HEK293 (cell line): ENCODE measurements at regions not wholly inside any gene's neighbourhood (a gene's known extent, or its start where the extent isn't known, plus 50 kb on each side); places are given as distances from the start of the nearest gene placed in this dataset.

ENCODE experiments used
- OSR2 ChIP-seq: fragments of 450-650 bp; formaldehyde crosslinking; IDR thresholded peaks from 2 replicates; pipeline ENCODE4 v1.5.1; 2016; ENCODE audit warnings: missing biosample characterization, missing genetic modification characterization
- ZBTB7A ChIP-seq: fragments of 450-650 bp; formaldehyde crosslinking; IDR thresholded peaks from 2 replicates; pipeline ENCODE4 v1.5.1; 2016; ENCODE audit warnings: low read depth, missing biosample characterization, missing genetic modification characterization
- ZNF174 ChIP-seq: fragments of 450-650 bp; formaldehyde crosslinking; IDR thresholded peaks from 2 replicates; pipeline ENCODE4 v1.5.0; 2017; ENCODE audit warnings: missing biosample characterization, mild to moderate bottlenecking, missing genetic modification characterization
- ZNF24 ChIP-seq: fragments of 450-650 bp; formaldehyde crosslinking; IDR thresholded peaks from 2 replicates; pipeline ENCODE4 v1.5.1; 2016; ENCODE audit warnings: missing biosample characterization, missing genetic modification characterization
- ZNF830 ChIP-seq: fragments of 450-650 bp; IDR thresholded peaks from 2 replicates; pipeline ENCODE4 v1.5.0; 2018; ENCODE audit warnings: missing biosample characterization, missing genetic modification characterization, low read depth, mild to moderate bottlenecking, moderate library complexity
- TF ChIP-seq, protein P1 (sequence below): fragments of 450-650 bp; formaldehyde crosslinking; IDR thresholded peaks from 2 replicates; pipeline ENCODE4 v1.5.1; 2016; ENCODE audit warnings: missing biosample characterization, missing genetic modification characterization
- TF ChIP-seq, protein P2 (sequence below): fragments of 450-650 bp; formaldehyde crosslinking; IDR thresholded peaks from 2 replicates; pipeline ENCODE4 v1.5.1; 2016; ENCODE audit warnings: missing biosample characterization, missing genetic modification characterization
- TF ChIP-seq, protein P3 (sequence below): fragments of 450-650 bp; formaldehyde crosslinking; IDR thresholded peaks from 2 replicates; pipeline ENCODE4 v1.5.1; 2016; ENCODE audit warnings: missing biosample characterization, missing genetic modification characterization, low read depth
- TF ChIP-seq, protein P4 (sequence below): fragments of 450-650 bp; formaldehyde crosslinking; IDR thresholded peaks from 2 replicates; pipeline ENCODE4 v1.5.1; 2016; ENCODE audit warnings: missing biosample characterization, missing genetic modification characterization

DNA sequence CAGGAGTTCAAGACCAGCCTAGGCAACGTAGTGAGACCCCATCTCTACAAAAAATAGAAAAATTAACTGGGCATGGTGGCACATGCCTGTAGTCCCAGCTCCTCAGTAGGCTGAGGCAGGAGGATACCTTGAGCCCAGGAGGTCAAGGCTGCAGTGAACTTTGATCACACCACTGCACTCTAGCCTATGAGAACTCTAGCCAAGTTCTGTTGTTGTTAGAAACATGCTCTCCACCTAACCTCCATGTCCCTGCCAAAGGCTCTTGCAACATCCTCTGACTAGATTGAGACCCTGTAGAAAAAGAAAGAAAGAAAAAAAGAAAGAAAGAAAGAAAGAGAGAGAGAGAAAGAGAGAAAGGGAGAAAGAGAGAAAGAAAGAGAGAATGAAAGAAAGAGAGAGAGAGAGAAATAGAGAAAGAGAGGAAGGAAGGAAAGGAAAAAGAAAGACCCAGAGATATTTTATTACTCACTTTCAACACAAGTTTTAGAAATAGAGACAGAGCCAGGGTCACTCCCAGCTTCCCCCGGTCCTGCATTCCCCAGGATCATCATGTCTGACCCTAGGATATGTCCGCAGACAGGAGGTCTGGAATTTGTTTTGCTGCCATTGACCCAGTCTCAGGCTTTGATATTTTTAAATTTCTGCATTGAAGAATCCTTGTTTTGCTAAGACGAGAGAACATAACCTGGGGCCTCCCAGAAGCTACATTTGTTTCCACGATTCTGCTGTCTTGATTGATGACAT lies 376.5 kb upstream of the CDH5 start:
- TF ChIP-seq, protein P1, sequence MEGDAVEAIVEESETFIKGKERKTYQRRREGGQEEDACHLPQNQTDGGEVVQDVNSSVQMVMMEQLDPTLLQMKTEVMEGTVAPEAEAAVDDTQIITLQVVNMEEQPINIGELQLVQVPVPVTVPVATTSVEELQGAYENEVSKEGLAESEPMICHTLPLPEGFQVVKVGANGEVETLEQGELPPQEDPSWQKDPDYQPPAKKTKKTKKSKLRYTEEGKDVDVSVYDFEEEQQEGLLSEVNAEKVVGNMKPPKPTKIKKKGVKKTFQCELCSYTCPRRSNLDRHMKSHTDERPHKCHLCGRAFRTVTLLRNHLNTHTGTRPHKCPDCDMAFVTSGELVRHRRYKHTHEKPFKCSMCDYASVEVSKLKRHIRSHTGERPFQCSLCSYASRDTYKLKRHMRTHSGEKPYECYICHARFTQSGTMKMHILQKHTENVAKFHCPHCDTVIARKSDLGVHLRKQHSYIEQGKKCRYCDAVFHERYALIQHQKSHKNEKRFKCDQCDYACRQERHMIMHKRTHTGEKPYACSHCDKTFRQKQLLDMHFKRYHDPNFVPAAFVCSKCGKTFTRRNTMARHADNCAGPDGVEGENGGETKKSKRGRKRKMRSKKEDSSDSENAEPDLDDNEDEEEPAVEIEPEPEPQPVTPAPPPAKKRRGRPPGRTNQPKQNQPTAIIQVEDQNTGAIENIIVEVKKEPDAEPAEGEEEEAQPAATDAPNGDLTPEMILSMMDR (tag by site-specific recombination), result no peak
- TF ChIP-seq, protein P2, sequence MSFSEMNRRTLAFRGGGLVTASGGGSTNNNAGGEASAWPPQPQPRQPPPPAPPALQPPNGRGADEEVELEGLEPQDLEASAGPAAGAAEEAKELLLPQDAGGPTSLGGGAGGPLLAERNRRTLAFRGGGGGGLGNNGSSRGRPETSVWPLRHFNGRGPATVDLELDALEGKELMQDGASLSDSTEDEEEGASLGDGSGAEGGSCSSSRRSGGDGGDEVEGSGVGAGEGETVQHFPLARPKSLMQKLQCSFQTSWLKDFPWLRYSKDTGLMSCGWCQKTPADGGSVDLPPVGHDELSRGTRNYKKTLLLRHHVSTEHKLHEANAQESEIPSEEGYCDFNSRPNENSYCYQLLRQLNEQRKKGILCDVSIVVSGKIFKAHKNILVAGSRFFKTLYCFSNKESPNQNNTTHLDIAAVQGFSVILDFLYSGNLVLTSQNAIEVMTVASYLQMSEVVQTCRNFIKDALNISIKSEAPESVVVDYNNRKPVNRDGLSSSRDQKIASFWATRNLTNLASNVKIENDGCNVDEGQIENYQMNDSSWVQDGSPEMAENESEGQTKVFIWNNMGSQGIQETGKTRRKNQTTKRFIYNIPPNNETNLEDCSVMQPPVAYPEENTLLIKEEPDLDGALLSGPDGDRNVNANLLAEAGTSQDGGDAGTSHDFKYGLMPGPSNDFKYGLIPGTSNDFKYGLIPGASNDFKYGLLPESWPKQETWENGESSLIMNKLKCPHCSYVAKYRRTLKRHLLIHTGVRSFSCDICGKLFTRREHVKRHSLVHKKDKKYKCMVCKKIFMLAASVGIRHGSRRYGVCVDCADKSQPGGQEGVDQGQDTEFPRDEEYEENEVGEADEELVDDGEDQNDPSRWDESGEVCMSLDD (tag by site-specific recombination), result no peak
- TF ChIP-seq, protein P3, sequence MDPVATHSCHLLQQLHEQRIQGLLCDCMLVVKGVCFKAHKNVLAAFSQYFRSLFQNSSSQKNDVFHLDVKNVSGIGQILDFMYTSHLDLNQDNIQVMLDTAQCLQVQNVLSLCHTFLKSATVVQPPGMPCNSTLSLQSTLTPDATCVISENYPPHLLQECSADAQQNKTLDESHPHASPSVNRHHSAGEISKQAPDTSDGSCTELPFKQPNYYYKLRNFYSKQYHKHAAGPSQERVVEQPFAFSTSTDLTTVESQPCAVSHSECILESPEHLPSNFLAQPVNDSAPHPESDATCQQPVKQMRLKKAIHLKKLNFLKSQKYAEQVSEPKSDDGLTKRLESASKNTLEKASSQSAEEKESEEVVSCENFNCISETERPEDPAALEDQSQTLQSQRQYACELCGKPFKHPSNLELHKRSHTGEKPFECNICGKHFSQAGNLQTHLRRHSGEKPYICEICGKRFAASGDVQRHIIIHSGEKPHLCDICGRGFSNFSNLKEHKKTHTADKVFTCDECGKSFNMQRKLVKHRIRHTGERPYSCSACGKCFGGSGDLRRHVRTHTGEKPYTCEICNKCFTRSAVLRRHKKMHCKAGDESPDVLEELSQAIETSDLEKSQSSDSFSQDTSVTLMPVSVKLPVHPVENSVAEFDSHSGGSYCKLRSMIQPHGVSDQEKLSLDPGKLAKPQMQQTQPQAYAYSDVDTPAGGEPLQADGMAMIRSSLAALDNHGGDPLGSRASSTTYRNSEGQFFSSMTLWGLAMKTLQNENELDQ (tag by site-specific recombination), result no peak
- TF ChIP-seq ZNF830 (tag by site-specific recombination) (no peak), ZBTB7A (tag by site-specific recombination) (no peak), ZNF24 (tag by site-specific recombination) (no peak), OSR2 (no peak), ZNF174 (tag by site-specific recombination) (no peak)
- TF ChIP-seq, protein P4, sequence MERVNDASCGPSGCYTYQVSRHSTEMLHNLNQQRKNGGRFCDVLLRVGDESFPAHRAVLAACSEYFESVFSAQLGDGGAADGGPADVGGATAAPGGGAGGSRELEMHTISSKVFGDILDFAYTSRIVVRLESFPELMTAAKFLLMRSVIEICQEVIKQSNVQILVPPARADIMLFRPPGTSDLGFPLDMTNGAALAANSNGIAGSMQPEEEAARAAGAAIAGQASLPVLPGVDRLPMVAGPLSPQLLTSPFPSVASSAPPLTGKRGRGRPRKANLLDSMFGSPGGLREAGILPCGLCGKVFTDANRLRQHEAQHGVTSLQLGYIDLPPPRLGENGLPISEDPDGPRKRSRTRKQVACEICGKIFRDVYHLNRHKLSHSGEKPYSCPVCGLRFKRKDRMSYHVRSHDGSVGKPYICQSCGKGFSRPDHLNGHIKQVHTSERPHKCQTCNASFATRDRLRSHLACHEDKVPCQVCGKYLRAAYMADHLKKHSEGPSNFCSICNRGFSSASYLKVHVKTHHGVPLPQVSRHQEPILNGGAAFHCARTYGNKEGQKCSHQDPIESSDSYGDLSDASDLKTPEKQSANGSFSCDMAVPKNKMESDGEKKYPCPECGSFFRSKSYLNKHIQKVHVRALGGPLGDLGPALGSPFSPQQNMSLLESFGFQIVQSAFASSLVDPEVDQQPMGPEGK, result no peak
